ENCODE measurements at regions not wholly inside any gene's neighbourhood (a gene's known extent, or its start where the extent isn't known, plus 50 kb on each side); places are given as distances from the start of the nearest gene placed in this dataset.

DNA sequence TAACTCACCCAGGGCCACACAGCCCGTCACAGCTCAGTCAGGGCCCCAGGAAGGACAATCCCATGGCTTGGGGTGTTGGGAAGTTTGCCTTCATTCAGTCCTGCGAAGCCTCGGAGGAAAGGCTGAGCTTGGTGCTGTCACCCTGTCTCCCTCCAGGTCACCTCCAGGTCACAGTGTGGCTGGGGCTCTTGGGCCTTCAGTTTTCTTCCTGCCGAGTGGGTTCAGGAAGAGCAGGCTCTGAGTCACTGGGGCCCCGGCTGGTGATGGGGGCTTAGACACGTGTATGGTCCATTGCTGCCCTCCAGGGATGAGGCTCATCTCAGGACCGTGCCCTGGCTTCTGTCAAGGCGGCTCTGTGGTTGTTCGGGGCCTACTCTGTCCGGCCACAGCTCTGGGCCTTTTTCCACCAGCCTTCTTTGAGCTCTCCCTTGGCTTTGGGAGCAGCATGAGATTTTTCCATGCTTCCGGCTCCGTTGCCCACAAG is 118.6 kb downstream of the INHBB start:
- TF ChIP-seq, protein P1, sequence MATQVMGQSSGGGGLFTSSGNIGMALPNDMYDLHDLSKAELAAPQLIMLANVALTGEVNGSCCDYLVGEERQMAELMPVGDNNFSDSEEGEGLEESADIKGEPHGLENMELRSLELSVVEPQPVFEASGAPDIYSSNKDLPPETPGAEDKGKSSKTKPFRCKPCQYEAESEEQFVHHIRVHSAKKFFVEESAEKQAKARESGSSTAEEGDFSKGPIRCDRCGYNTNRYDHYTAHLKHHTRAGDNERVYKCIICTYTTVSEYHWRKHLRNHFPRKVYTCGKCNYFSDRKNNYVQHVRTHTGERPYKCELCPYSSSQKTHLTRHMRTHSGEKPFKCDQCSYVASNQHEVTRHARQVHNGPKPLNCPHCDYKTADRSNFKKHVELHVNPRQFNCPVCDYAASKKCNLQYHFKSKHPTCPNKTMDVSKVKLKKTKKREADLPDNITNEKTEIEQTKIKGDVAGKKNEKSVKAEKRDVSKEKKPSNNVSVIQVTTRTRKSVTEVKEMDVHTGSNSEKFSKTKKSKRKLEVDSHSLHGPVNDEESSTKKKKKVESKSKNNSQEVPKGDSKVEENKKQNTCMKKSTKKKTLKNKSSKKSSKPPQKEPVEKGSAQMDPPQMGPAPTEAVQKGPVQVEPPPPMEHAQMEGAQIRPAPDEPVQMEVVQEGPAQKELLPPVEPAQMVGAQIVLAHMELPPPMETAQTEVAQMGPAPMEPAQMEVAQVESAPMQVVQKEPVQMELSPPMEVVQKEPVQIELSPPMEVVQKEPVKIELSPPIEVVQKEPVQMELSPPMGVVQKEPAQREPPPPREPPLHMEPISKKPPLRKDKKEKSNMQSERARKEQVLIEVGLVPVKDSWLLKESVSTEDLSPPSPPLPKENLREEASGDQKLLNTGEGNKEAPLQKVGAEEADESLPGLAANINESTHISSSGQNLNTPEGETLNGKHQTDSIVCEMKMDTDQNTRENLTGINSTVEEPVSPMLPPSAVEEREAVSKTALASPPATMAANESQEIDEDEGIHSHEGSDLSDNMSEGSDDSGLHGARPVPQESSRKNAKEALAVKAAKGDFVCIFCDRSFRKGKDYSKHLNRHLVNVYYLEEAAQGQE (IDR thresholded peaks at IDR 0.05; ENCODE audit: insufficient read depth in 1 of 2, low read depth in 2 of 2, low read length in 2 of 2), result no peak
- TF ChIP-seq TAF1 (IDR thresholded peaks at IDR 0.05; ENCODE audit: borderline replicate concordance, insufficient read depth, low read length), result no peak

All from PFSK-1 (cell line).